ENCODE measurements at regions not wholly inside any gene's neighbourhood (a gene's known extent, or its start where the extent isn't known, plus 50 kb on each side); places are given as distances from the start of the nearest gene placed in this dataset.

DNA sequence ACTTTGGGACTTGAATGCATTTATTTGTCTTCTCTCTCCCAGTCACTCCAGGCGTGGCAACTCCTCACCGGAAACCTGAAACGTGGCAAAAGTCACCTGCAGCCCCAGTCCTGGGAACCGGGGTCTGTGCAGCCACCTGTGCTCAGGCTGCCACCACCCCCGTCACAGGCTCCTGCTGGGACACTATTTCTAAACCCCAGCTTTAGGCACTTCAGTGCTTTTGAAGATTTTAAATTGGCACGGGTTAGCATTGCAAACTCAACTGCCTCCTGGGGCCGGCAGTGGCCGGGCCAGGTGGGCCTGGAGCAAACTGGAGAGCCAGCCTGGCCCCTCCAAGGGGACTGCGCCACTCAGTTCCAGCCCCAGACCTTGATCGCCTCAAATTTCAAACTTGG lies 146.7 kb upstream of the IQSEC1 start:
- no peak for TF ChIP-seq POLR2A (IDR thresholded peaks at IDR 0.05)
- TF ChIP-seq, protein P1, sequence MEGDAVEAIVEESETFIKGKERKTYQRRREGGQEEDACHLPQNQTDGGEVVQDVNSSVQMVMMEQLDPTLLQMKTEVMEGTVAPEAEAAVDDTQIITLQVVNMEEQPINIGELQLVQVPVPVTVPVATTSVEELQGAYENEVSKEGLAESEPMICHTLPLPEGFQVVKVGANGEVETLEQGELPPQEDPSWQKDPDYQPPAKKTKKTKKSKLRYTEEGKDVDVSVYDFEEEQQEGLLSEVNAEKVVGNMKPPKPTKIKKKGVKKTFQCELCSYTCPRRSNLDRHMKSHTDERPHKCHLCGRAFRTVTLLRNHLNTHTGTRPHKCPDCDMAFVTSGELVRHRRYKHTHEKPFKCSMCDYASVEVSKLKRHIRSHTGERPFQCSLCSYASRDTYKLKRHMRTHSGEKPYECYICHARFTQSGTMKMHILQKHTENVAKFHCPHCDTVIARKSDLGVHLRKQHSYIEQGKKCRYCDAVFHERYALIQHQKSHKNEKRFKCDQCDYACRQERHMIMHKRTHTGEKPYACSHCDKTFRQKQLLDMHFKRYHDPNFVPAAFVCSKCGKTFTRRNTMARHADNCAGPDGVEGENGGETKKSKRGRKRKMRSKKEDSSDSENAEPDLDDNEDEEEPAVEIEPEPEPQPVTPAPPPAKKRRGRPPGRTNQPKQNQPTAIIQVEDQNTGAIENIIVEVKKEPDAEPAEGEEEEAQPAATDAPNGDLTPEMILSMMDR (IDR thresholded peaks at IDR 0.05): no peak
- no peak for TF ChIP-seq EP300 (IDR thresholded peaks at IDR 0.05)
- TF ChIP-seq POLR2AphosphoS5 (IDR thresholded peaks at IDR 0.05): no peak

Measured in stomach (tissue), 4 donors.